NCI-H526 (cell line): ENCODE measurements at regions not wholly inside any gene's neighbourhood (a gene's known extent, or its start where the extent isn't known, plus 50 kb on each side); places are given as distances from the start of the nearest gene placed in this dataset.

ENCODE experiments used
- DNase-seq, 2 experiments: peaks; one replicate each; lab custom pipeline; 2025; lab: John Stamatoyannopoulos, UW

- no peak for DNase-seq
These were observed 63.7 kb upstream of the PSMD7 start for GRCh38 chr16:74232806-74233465.

- DNase-seq: no peak
These were observed 66.5 kb upstream of the PSMD7 start for GRCh38 chr16:74230126-74230525.

GRCh38 chr16:74226338-74226954 is 70.2 kb upstream of the PSMD7 start:
- DNase-seq: peak in 1 of 2 experiments; percentile 1

GRCh38 chr16:74224828-74225612 is 71.6 kb upstream of the PSMD7 start:
- no peak for DNase-seq

- no peak for DNase-seq
These were observed 74.8 kb upstream of the PSMD7 start for GRCh38 chr16:74221828-74222227.

GRCh38 chr16:74219706-74220105 is 76.9 kb upstream of the PSMD7 start:
- no peak for DNase-seq

- DNase-seq: no peak
These were observed 77.7 kb upstream of the PSMD7 start for GRCh38 chr16:74218871-74219270.

GRCh38 chr16:74216319-74216718 is 80.3 kb upstream of the PSMD7 start:
- DNase-seq: no peak

GRCh38 chr16:74215249-74215648 is 81.4 kb upstream of the PSMD7 start:
- DNase-seq: no peak

- DNase-seq: no peak
These were observed 83.2 kb upstream of the PSMD7 start for GRCh38 chr16:74213372-74213771.

GRCh38 chr16:74210245-74210644 is 86.4 kb upstream of the PSMD7 start:
- no peak for DNase-seq

GRCh38 chr16:74202009-74202408 is 94.6 kb upstream of the PSMD7 start:
- DNase-seq: no peak

- no peak for DNase-seq
These were observed 95.0 kb upstream of the PSMD7 start for GRCh38 chr16:74201576-74201975.

- DNase-seq: no peak
These were observed 95.7 kb upstream of the PSMD7 start for GRCh38 chr16:74200921-74201320.

GRCh38 chr16:74199842-74200124 is 96.8 kb upstream of the PSMD7 start:
- DNase-seq: no peak

- no peak for DNase-seq
These were observed 97.4 kb upstream of the PSMD7 start for GRCh38 chr16:74199066-74199841.

GRCh38 chr16:74192281-74192797 is 104.3 kb upstream of the PSMD7 start:
- no peak for DNase-seq

GRCh38 chr16:74190292-74190691 is 106.3 kb upstream of the PSMD7 start:
- no peak for DNase-seq

GRCh38 chr16:74188856-74189255 is 107.8 kb upstream of the PSMD7 start:
- DNase-seq: no peak

GRCh38 chr16:74186561-74186971 is 110.0 kb upstream of the PSMD7 start:
- no peak for DNase-seq

- no peak for DNase-seq
These were observed 111.8 kb upstream of the PSMD7 start for GRCh38 chr16:74184839-74185238.

- DNase-seq: no peak
These were observed 112.8 kb upstream of the PSMD7 start for GRCh38 chr16:74183601-74184360.
